HG03103 (cell line): ENCODE measurements at regions not wholly inside any gene's neighbourhood (a gene's known extent, or its start where the extent isn't known, plus 50 kb on each side); places are given as distances from the start of the nearest gene placed in this dataset.

Experiments
- ATAC-seq: cut with Tn5 transposase; IDR thresholded peaks from one replicate; pipeline ENCODE4 v1.9.1; 2021; ENCODE audit warnings: low read depth; ENCODE audit not compliant: unreplicated experiment

GRCh38 chr7:18400275-18400674, 95.3 kb upstream of the HDAC9 start:
- ATAC-seq = no peak

DNA sequence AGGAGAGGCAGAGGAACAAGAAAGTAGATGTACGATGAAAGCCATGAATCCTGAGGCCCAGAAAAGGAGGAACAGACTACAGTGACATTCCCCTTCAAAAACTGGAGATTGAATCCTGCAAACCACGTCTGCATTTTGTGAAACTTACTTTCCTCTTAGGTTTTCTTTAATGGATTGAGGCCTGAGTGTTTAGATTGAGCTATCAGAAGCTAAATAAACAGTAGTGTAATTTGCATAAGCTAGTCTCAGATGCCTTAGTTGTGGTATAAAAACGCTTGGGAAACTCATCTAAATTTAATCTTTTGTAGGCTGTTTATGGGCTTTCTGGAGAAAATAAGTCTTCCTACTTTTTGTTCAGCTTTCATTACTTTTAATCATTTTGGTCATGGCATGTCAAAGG, 94.8 kb upstream of the HDAC9 start:
- ATAC-seq = no peak

GRCh38 chr7:18401757-18402156, 93.8 kb upstream of the HDAC9 start:
- no peak for ATAC-seq

GRCh38 chr7:18402488-18403183, 92.9 kb upstream of the HDAC9 start:
- ATAC-seq = no peak

DNA sequence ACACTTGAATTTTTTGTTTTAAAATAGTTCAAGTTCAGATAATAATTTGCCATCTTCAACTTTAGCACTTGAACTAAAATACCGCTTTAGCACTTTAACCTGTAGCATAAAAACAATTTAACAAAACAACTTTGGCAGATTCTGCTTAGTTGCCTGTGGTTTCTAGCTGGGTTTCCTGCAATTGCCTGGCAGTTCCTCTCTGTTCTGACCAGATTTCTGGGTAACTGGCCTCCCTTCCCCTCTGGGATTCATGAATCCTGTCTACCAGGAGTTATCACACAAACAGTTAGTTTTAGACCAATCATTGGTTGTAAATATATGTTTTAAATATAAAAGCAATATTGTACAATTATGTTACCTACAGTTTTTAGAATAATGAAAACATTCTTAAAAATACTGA, 89.8 kb upstream of the HDAC9 start:
- no peak for ATAC-seq

GRCh38 chr7:18407385-18407784, 88.2 kb upstream of the HDAC9 start:
- no peak for ATAC-seq

- ATAC-seq = no peak
Observed at GRCh38 chr7:18408461-18408860, 87.1 kb upstream of the HDAC9 start.

GRCh38 chr7:18408868-18409267, 86.7 kb upstream of the HDAC9 start:
- no peak for ATAC-seq

DNA sequence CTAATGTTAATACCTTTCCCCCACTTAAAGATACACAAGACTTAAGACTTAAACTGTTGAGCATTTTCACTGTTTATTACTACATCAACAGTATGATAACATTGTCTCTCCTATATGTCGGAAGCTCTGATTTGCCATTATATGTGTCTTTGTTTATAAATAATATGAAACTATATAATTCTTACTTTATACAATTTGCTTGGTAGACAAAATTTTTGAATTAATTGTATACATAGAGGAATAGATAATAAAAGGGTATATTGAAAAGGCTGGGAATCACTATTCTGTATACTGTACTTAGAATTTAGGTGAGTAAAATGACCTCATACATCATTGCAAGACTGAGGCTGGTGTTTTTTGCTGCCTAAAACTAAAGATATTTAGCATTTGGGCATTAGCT, 82.1 kb upstream of the HDAC9 start:
- ATAC-seq = no peak

GRCh38 chr7:18414885-18415284, 80.7 kb upstream of the HDAC9 start:
- no peak for ATAC-seq

- ATAC-seq = no peak
Observed at GRCh38 chr7:18416988-18417387, 78.6 kb upstream of the HDAC9 start.

- ATAC-seq = no peak
Observed at GRCh38 chr7:18419456-18419855, 76.1 kb upstream of the HDAC9 start.

- no peak for ATAC-seq
Observed at GRCh38 chr7:18420108-18420507, 75.4 kb upstream of the HDAC9 start.

DNA sequence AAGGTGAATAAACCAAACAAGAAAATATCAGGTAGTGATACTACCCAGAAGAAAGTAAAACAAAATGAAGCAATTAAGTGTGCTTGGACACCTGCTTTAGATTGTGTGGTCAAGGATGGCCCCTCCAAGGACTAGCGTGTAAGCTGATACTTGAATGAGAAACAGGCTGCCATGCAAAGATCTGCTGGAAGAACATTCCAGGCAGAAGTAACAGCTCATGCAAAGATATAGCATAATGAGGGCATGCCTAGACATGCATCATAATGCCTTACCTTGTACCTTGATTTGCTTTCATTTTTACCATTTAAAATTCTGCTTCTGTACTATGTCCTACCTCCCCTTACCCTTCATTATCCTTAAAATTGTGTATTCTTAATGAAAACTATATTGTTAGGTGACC, 74.8 kb upstream of the HDAC9 start:
- no peak for ATAC-seq

GRCh38 chr7:18421297-18422002, 74.1 kb upstream of the HDAC9 start:
- ATAC-seq = no peak

- no peak for ATAC-seq
Observed at GRCh38 chr7:18425227-18425626, 70.3 kb upstream of the HDAC9 start.

DNA sequence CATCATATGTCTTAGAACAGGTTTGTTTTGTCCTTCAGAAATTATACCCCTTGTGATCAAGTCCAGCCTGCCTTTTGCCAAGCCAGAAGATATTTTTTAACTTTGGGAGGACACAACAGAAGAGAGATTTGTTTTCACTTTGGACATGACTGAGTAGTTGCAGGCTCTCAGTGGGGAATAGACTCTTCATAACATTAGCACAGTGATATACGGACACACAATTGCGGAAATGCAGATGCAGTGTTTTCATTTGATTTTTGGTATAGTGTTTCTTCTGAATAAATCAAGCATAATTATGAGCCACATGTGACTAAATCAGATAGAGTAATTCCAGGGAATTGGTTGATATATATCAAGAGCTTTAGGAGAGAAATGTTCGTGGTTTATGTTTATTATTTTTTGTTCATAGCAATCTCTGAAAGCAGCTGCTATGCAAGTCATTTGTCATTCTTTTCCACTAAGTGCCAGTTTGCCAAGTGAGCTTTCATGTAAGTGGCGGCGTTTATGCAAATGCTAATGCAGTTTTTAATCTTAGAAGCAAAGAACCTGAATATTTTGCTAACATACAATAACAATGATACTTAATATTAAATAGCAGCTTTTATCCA, 69.6 kb upstream of the HDAC9 start:
- ATAC-seq = no peak

- ATAC-seq = no peak
Observed at GRCh38 chr7:18426564-18427226, 68.9 kb upstream of the HDAC9 start.

DNA sequence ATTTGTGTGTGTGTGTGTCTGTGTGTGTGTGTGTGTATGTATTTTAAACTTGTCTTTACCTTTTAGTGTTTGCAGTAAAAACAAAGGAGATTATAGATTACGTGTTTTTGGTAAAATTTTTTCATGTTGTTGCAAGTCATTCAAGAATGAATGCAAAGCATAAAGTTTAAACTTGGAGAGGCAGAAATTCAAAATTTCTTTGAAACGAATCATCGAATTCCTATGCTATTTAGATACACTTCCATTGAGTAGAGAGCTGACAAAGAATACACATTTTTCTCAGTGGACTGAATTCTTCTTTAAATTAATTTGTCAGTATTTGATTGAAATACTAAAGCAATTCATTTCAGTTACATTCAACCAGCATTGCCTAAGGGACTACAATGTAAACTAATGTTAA, 66.0 kb upstream of the HDAC9 start:
- ATAC-seq = no peak

DNA sequence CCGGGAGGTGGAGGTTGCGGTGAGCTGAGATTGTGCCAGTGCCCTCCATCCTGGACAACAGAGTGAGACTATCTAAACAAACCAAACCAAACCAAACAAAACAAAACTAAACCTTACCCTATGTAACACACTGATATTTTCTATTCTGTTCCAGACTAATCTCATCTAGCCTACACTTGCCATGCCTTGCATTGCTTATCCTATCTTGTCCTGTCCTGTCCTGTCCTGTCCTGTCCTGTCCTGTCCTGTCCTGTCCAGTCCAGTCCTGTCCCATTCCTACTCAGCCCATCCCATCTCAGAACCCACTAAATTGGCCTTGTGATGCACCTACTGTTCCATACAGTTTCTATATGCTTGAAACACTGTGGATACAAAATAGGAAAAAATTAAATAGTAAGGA, 64.7 kb upstream of the HDAC9 start:
- no peak for ATAC-seq

DNA sequence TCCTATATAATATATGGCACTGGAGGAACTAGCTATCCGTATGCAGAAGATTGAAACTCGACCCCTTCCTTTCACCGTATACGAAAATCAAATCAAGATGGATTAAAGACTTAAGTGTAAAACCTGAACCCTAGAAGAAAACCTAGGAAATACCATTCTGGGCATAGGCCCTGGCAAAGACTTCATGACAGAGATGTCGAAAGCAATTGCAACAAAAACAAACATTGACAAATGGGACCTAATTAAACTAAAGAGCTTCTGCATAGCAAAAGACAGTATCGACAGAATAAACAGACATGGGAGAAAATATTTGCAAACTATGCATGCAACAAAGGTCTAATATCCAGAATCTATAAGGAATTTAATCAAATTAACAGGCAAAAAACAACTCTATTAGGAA, 61.4 kb upstream of the HDAC9 start:
- no peak for ATAC-seq
